Suprapubic skin (tissue), 4 donors: ENCODE measurements at regions not wholly inside any gene's neighbourhood (a gene's known extent, or its start where the extent isn't known, plus 50 kb on each side); places are given as distances from the start of the nearest gene placed in this dataset.

ENCODE experiments used
- DNase-seq, 2 donors: peaks; one replicate each; pipeline ENCODE4 v3.0.0-alpha.2; 2019; ENCODE audit warnings: low spot score in 2 of 2
- H3K27ac ChIP-seq: fragments of 200-600 bp; sonication (generic); one replicate; pipeline ENCODE4 v1.5.1; 2019
- H3K27me3 ChIP-seq: fragments of 200-600 bp; sonication (generic); one replicate; pipeline ENCODE4 v1.5.1; 2019
- H3K36me3 ChIP-seq: fragments of 200-600 bp; sonication (generic); one replicate; pipeline ENCODE4 v1.5.1; 2019
- H3K4me1 ChIP-seq: fragments of 200-600 bp; sonication (generic); one replicate; pipeline ENCODE4 v1.5.1; 2019
- H3K4me3 ChIP-seq: fragments of 200-600 bp; sonication (generic); one replicate; pipeline ENCODE4 v1.5.1; 2019; ENCODE audit warnings: mild to moderate bottlenecking
- H3K9me3 ChIP-seq: fragments of 200-600 bp; sonication (generic); one replicate; pipeline ENCODE4 v1.5.1; 2019
- CTCF ChIP-seq, 2 donors: fragments of 200-600 bp in 1 of 2; fragments of 450-650 bp in 1 of 2; sonication (generic) in 1 of 2; IDR thresholded peaks; one replicate each; pipeline ENCODE4 v1.5.1; 2016 to 2019; ENCODE audit warnings: antibody characterized with exemption in 2 of 2, mild to moderate bottlenecking in 1 of 2, moderate library complexity in 1 of 2
- EP300 ChIP-seq: sonication (generic); formaldehyde crosslinking; IDR thresholded peaks from one replicate; pipeline ENCODE4 v1.6.1; 2017; ENCODE audit warnings: antibody characterized with exemption
- POLR2A ChIP-seq, 2 donors: fragments of 450-650 bp; IDR thresholded peaks; one replicate each; pipeline ENCODE4 v1.6.1; 2017; ENCODE audit warnings: antibody characterized with exemption in 2 of 2, mild to moderate bottlenecking in 2 of 2, moderate library complexity in 2 of 2
- POLR2AphosphoS5 ChIP-seq, 3 donors: sonication (generic); formaldehyde crosslinking; IDR thresholded peaks; one replicate each; pipeline ENCODE4 v1.6.1; 2017; ENCODE audit warnings: antibody characterized with exemption in 3 of 3
- WGBS: methylation state at CpG from one replicate; pipeline ENCODE4 v1.1.5; 2018; 5-methylcytosine and 5-hydroxymethylcytosine counted together

GRCh38 chr5:98608052-98608451 is 165.4 kb upstream of the RGMB start:
- H3K4me1 ChIP-seq: no peaks in the 10 kb centered on the region
- H3K36me3 ChIP-seq: no peaks in the 10 kb centered on the region
- WGBS: 57% methylated on average over 3 of the region's 3 CpGs
- H3K27me3 ChIP-seq: no peaks in the 10 kb centered on the region
- no peaks in the 10 kb centered on the region for H3K9me3 ChIP-seq
- H3K4me3 ChIP-seq: no peak overlapping the region
- no peak for DNase-seq
- TF ChIP-seq POLR2A (IDR thresholded peaks at IDR 0.05): no peak
- no peak overlapping the region for H3K27ac ChIP-seq

GRCh38 chr5:98614341-98614740 is 159.1 kb upstream of the RGMB start:
- Histone ChIP-seq H3K27ac (no peak overlapping the region), H3K4me1 (no peaks in the 10 kb centered on the region), H3K36me3 (no peaks in the 10 kb centered on the region), H3K27me3 (no peaks in the 10 kb centered on the region), H3K9me3 (no peaks in the 10 kb centered on the region), H3K4me3 (no peak overlapping the region)
- no peak for DNase-seq
- WGBS: 76% methylated on average over 1 of the region's 1 CpG
- TF ChIP-seq CTCF (IDR thresholded peaks at IDR 0.05) (no peak), POLR2A (IDR thresholded peaks at IDR 0.05) (no peak), POLR2AphosphoS5 (IDR thresholded peaks at IDR 0.05) (no peak)

- Histone ChIP-seq H3K9me3 (no peaks in the 10 kb centered on the region), H3K4me1 (no peaks in the 10 kb centered on the region), H3K27ac (no peak overlapping the region), H3K27me3 (no peaks in the 10 kb centered on the region), H3K4me3 (no peak overlapping the region), H3K36me3 (no peaks in the 10 kb centered on the region)
- no peak for DNase-seq
- WGBS: 92% methylated on average over 7 of the region's 7 CpGs
- TF ChIP-seq EP300 (no peak), POLR2AphosphoS5 (IDR thresholded peaks at IDR 0.05) (no peak), POLR2A (IDR thresholded peaks at IDR 0.05) (no peak), CTCF (IDR thresholded peaks at IDR 0.05) (no peak)
Observed at GRCh38 chr5:98621821-98622220, 151.6 kb upstream of the RGMB start.

GRCh38 chr5:98624145-98624880 is 149.2 kb upstream of the RGMB start:
- Histone ChIP-seq H3K9me3 (peaks cover 5% of the 10 kb centered on the region), H3K4me3 (no peak overlapping the region), H3K4me1 (no peaks in the 10 kb centered on the region), H3K27ac (no peak overlapping the region), H3K27me3 (no peaks in the 10 kb centered on the region), H3K36me3 (no peaks in the 10 kb centered on the region)
- WGBS: 66% methylated on average over 3 of the region's 3 CpGs
- TF ChIP-seq POLR2AphosphoS5 (IDR thresholded peaks at IDR 0.05): no peak
- no peak for TF ChIP-seq POLR2A (IDR thresholded peaks at IDR 0.05)
- no peak for TF ChIP-seq CTCF (IDR thresholded peaks at IDR 0.05)
- no peak for TF ChIP-seq EP300
- no peak for DNase-seq

- no peak for TF ChIP-seq CTCF (IDR thresholded peaks at IDR 0.05)
- no peak for TF ChIP-seq POLR2AphosphoS5 (IDR thresholded peaks at IDR 0.05)
- no peak for TF ChIP-seq POLR2A (IDR thresholded peaks at IDR 0.05)
- DNase-seq: no peak
- Histone ChIP-seq H3K27me3 (no peaks in the 10 kb centered on the region), H3K4me1 (no peaks in the 10 kb centered on the region), H3K27ac (no peak overlapping the region), H3K36me3 (no peaks in the 10 kb centered on the region), H3K4me3 (no peak overlapping the region), H3K9me3 (peaks cover 5% of the 10 kb centered on the region)
- WGBS: 80% methylated on average over 3 of the region's 3 CpGs
Observed at GRCh38 chr5:98627121-98627520, 146.3 kb upstream of the RGMB start.

GRCh38 chr5:98630621-98631020 is 142.8 kb upstream of the RGMB start:
- H3K9me3 ChIP-seq: peaks cover 5% of the 10 kb centered on the region
- no peaks in the 10 kb centered on the region for H3K4me1 ChIP-seq
- H3K4me3 ChIP-seq: no peak overlapping the region
- DNase-seq: no peak
- H3K27me3 ChIP-seq: no peaks in the 10 kb centered on the region
- no peak for TF ChIP-seq EP300
- TF ChIP-seq CTCF (IDR thresholded peaks at IDR 0.05): no peak
- no peak for TF ChIP-seq POLR2A (IDR thresholded peaks at IDR 0.05)
- no peak for TF ChIP-seq POLR2AphosphoS5 (IDR thresholded peaks at IDR 0.05)
- H3K36me3 ChIP-seq: no peaks in the 10 kb centered on the region
- H3K27ac ChIP-seq: no peak overlapping the region
- WGBS: 78% methylated on average over 1 of the region's 1 CpG
